Adrenal gland (tissue), 5 donors: ENCODE measurements at regions not wholly inside any gene's neighbourhood (a gene's known extent, or its start where the extent isn't known, plus 50 kb on each side); places are given as distances from the start of the nearest gene placed in this dataset.

Source experiments
- CTCF ChIP-seq, 6 experiments: fragments of 450-650 bp in 4 of 6; fragments of 200-600 bp in 2 of 6; sonication (generic) in 1 of 6; IDR thresholded peaks; 1 replicate in 5 of 6; 2 replicates in 1 of 6; pipeline versions ENCODE4 v1.5.1 to v1.8.0; 2016 to 2021; ENCODE audit warnings: antibody characterized with exemption in 6 of 6, mild to moderate bottlenecking in 2 of 6, moderate library complexity in 1 of 6
- POLR2A ChIP-seq, 2 donors: fragments of 450-650 bp; IDR thresholded peaks; one replicate each; pipeline ENCODE4 v1.6.1; 2017; ENCODE audit warnings: antibody characterized with exemption in 2 of 2, mild to moderate bottlenecking in 2 of 2, moderate library complexity in 1 of 2
- donor health status: DM: no; HTN: no; CAD: no.

DNA sequence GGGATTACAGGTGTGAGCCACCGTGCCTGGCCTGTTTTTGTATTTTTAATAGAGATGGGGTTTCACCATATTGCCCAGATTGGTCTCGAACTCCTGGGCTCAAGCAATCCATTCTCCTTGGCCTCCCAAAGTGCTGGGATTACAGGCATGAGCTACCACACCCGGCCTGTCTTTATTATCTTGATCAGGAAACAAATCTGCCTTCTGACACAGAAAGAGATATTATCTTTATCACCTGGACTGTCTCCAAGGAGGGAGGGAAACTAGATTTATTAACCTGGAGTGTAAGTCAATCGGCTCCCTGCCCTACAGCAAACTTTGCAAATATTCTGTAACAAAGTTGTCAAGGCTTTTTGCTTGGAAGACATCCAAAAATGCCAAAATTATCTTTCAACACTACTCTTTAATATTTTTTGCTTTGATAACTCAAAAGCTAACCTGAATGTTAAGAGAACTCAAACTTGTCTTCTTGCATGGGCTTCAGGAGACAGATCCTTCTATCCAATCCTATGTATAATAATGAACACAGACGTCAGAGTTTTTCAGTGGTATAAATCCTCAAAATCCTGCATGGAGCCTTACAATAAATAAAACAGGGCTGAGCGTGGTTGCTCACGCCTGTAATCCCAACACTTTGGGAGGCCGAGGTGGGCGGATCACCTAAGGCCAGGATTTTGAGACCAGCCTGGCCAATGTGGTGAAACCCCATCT lies 85.0 kb upstream of the LOC128125822 start:
- TF ChIP-seq CTCF (IDR thresholded peaks at IDR 0.05) = no peak
- no peak for TF ChIP-seq POLR2A (IDR thresholded peaks at IDR 0.05)
